AG04449 (cell line): ENCODE measurements at regions not wholly inside any gene's neighbourhood (a gene's known extent, or its start where the extent isn't known, plus 50 kb on each side); places are given as distances from the start of the nearest gene placed in this dataset.

Experiments
- CTCF ChIA-PET: fragments of 350-600 bp; formaldehyde crosslinking; extraction: SDS; loops from one replicate; lab custom pipeline; 2021; ENCODE audit warnings: antibody characterized with exemption; lab: Yijun Ruan, JAX
- POLR2A ChIA-PET: fragments of 400-600, 350-600 bp; formaldehyde crosslinking; extraction: SDS; loops from one replicate; lab custom pipeline; 2020; ENCODE audit warnings: antibody characterized with exemption, inconsistent platforms; lab: Yijun Ruan, JAX
- DNase-seq: peaks from one replicate; pipeline ENCODE4 v3.0.0-alpha.2; 2010; ENCODE audit warnings: low read depth, low spot score
- H3K4me3 ChIP-seq: 2 replicates; pipeline ENCODE4 v1.5.1; 2011; ENCODE audit warnings: low read depth, mild to moderate bottlenecking, control low read depth, low read length
- TF ChIP-seq, protein P1 (sequence below): IDR thresholded peaks from one replicate; pipeline ENCODE4 v1.5.1; 2011; ENCODE audit warnings: mild to moderate bottlenecking, moderate library complexity, low read length, control low read depth, inconsistent platforms; ENCODE audit not compliant: insufficient read depth; ENCODE audit errors: missing control alignments

- ChIA-PET CTCF (no interaction called here), POLR2A (no interaction called here)
- TF ChIP-seq, protein P1, sequence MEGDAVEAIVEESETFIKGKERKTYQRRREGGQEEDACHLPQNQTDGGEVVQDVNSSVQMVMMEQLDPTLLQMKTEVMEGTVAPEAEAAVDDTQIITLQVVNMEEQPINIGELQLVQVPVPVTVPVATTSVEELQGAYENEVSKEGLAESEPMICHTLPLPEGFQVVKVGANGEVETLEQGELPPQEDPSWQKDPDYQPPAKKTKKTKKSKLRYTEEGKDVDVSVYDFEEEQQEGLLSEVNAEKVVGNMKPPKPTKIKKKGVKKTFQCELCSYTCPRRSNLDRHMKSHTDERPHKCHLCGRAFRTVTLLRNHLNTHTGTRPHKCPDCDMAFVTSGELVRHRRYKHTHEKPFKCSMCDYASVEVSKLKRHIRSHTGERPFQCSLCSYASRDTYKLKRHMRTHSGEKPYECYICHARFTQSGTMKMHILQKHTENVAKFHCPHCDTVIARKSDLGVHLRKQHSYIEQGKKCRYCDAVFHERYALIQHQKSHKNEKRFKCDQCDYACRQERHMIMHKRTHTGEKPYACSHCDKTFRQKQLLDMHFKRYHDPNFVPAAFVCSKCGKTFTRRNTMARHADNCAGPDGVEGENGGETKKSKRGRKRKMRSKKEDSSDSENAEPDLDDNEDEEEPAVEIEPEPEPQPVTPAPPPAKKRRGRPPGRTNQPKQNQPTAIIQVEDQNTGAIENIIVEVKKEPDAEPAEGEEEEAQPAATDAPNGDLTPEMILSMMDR: no peak
- H3K4me3 ChIP-seq: no peak overlapping the region
- DNase-seq: no peak
These were observed 514.5 kb downstream of the TBC1D22A start for GRCh38 chr22:47276991-47277390.

GRCh38 chr22:47276450-47276820 lies 514.0 kb downstream of the TBC1D22A start:
- POLR2A ChIA-PET: no interaction called here
- DNase-seq: no peak
- CTCF ChIA-PET: no interaction called here
- TF ChIP-seq, protein P1: no peak
- no peak overlapping the region for H3K4me3 ChIP-seq

DNA sequence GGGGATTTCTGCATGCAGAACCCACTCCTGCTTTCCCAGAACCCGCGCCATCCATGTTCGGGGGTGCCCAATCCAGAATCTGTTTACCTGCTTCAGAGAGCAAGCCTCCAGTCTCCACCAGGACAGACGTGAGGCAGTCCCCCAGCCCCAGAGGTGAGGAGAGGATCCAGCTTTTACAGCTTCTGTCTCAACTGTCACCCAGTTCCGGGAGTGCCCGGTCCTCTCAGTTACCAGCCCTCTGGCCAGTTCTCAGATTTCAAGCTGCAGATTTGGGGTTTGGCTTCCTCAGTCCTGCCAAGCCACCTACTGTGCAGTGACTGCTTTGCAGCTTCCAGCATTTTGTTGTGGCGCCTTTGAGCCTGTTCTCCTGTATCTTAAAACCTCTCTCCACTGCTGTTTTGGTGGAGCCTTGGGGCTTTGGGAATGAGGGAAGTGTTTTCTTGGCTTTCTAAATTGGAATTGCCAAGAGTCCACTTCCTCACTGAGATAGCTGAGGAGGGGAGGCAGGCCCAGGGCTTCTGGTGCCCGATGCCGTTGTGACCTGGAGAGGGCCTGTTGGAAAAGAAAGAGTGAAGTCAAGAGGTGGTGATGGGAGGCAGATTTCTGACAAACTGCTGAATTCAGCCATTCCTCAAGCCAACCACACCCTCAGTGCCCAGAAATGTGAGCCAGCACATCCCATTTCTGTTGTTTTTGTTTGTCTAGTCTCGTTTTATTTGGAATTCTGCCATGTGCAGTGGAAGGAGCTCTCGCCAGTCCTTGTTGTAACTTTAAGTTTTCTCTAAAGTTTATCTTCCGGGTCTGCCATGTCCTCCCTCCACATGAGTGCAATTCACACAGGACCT lies 513.4 kb downstream of the TBC1D22A start:
- DNase-seq: no peak
- ChIA-PET CTCF (interaction anchor here (1.1 kb wide), 1 partner anchor 17 kb away, joined by 3 read pairs; no protein-coding TSS in a partner anchor), POLR2A (no interaction called here)
- no peak overlapping the region for H3K4me3 ChIP-seq
- TF ChIP-seq, protein P1: no peak

DNA sequence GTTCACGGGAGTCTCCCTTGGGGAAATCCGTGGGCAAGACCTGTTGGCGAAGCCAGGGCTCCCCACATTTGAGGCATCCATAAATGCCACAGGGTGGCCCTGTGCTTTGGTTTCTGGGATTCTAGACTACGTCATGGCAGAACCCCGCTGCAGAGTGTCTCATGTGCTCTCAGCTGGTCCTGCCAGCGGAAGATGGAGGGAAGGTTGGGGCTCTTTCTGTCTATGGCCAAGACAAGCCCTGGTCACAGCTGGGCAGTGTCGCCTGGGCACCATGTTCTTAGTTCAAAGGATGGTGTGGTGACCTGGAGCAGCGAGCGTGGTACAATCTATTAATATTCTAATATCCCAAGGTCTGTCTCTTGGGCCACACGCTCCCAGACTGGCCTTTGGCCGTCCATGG lies 511.7 kb downstream of the TBC1D22A start:
- no peak overlapping the region for H3K4me3 ChIP-seq
- no peak for DNase-seq
- TF ChIP-seq, protein P1: no peak
- POLR2A ChIA-PET: no interaction called here
- CTCF ChIA-PET: no interaction called here

- DNase-seq: no peak
- CTCF ChIA-PET: no interaction called here
- TF ChIP-seq, protein P1: no peak
- no peak overlapping the region for H3K4me3 ChIP-seq
- POLR2A ChIA-PET: no interaction called here
These were observed 508.1 kb downstream of the TBC1D22A start for GRCh38 chr22:47270463-47271135.

- DNase-seq: no peak
- POLR2A ChIA-PET: no interaction called here
- H3K4me3 ChIP-seq: no peak overlapping the region
- CTCF ChIA-PET: no interaction called here
- TF ChIP-seq, protein P1: no peak
These were observed 507.2 kb downstream of the TBC1D22A start for GRCh38 chr22:47269516-47270088.
